ENCODE measurements at regions not wholly inside any gene's neighbourhood (a gene's known extent, or its start where the extent isn't known, plus 50 kb on each side); places are given as distances from the start of the nearest gene placed in this dataset.

DNA sequence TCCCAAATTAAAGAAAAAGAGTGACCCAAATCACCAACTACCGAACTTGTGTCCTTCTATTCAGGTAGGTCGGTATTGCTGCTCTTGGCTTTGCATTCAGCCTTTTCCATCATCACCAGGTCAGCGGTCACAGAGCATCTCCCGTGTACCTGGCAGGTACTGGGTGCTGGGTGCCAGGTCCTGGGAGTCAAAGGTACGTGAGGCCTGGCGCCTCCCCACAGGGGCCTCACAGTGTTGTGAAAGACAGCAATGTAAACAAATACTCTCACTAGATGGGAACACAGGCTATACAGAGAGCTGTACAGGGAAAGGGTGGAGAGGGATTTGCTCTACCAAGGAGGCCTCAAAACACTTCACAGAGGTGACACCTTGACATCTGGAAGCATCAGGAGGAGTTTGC is 86.7 kb downstream of the ZIC5 start (continued):
- TF ChIP-seq ZNF687 (CRISPR knock-in tag; IDR thresholded peaks at IDR 0.05) (peak; percentile 32), HDAC6 (IDR thresholded peaks at IDR 0.05; ENCODE audit: low read depth, low read length) (no peak), CHD2 (IDR thresholded peaks at IDR 0.05; ENCODE audit: low read depth, low read length) (no peak), ARID5B (CRISPR knock-in tag; IDR thresholded peaks at IDR 0.05) (peak; percentile 36; the same call in 1 of the 2 replicates), FOXA3 (CRISPR knock-in tag; IDR thresholded peaks at IDR 0.05) (peak; percentile 71), CEBPG (CRISPR knock-in tag; IDR thresholded peaks at IDR 0.05) (peak; percentile 61)
